ENCODE measurements at regions not wholly inside any gene's neighbourhood (a gene's known extent, or its start where the extent isn't known, plus 50 kb on each side); places are given as distances from the start of the nearest gene placed in this dataset.

DNA sequence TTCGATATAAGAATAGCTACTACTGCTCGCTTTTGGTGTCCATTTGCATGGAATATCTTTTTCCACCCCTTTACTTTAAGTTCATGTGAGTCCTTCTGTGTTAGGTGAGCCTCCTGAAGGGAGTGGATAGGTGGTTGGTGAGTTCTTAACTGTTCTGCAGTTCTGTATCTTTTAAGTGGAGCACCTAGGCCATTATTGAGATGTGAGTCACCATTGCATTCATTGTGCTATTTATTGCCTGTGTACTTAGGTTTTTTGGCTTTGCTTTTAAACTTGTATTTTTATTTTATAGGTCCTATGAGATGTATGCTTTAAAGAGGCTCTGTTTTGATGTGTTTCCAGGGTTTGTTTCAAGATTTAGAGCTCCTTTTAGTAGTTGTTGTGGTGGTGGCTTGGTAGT, 1430.8 kb downstream of the REEP3 start (continued):
- TF ChIP-seq, protein P1, sequence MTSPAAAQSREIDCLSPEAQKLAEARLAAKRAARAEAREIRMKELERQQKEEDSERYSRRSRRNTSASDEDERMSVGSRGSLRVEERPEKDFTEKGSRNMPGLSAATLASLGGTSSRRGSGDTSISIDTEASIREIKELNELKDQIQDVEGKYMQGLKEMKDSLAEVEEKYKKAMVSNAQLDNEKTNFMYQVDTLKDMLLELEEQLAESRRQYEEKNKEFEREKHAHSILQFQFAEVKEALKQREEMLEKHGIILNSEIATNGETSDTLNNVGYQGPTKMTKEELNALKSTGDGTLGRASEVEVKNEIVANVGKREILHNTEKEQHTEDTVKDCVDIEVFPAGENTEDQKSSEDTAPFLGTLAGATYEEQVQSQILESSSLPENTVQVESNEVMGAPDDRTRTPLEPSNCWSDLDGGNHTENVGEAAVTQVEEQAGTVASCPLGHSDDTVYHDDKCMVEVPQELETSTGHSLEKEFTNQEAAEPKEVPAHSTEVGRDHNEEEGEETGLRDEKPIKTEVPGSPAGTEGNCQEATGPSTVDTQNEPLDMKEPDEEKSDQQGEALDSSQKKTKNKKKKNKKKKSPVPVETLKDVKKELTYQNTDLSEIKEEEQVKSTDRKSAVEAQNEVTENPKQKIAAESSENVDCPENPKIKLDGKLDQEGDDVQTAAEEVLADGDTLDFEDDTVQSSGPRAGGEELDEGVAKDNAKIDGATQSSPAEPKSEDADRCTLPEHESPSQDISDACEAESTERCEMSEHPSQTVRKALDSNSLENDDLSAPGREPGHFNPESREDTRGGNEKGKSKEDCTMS (CRISPR knock-in tag; conservative IDR thresholded peaks at IDR 0.05) = no peak

DNA sequence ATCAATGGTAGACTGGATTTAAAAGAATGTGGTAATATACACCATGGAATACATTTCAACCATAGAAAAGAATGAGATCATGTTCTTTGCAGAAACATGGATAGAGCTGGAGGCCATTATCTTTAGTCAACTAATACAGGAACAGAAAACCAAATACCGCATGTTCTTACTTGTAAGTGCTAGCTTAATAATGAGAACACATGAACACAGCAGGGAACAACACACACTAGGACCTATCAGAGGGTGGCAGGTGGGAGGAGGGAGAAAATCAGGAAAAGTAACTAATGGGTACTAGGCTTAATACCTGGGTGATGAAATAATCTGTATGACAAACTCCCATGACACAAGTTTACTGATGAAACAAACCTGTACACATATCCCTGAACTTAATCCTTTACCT, 1435.2 kb downstream of the REEP3 start:
- CTCF ChIA-PET (ENCODE audit: low intra/inter-chr PET ratio, low total read pairs) = no interaction called here
- Histone ChIP-seq H3K36me3 (replicated peaks in 1 of 2; ENCODE audit: control insufficient read depth in 1 of 2, insufficient read depth in 2 of 2, low read length in 2 of 2) (no peaks in the 10 kb centered on the region), H3K79me2 (ENCODE audit: insufficient read depth, low read length) (no peaks in the 10 kb centered on the region), H3K9me3 (ENCODE audit: low read length) (peaks cover 40% of the 10 kb centered on the region), H3K4me3 (replicated peaks in 1 of 3; ENCODE audit: insufficient read depth in 1 of 3, low read depth in 2 of 3, low read length in 3 of 3) (no peak overlapping the region), H3K9ac (ENCODE audit: insufficient read depth, low read depth, low read length) (no peak overlapping the region), H3K4me2 (ENCODE audit: low read depth, low read length) (no peak overlapping the region), H3K27me3 (ENCODE audit: control insufficient read depth in 1 of 2, insufficient read depth in 2 of 2, low read length in 2 of 2) (no peaks in the 10 kb centered on the region; a peak in 1 of 5 replicates), H4K20me1 (ENCODE audit: insufficient read depth, low read length) (no peaks in the 10 kb centered on the region), H3K27ac (ENCODE audit: extremely low read length, insufficient read depth, low read length) (no peak overlapping the region), H3K4me1 (ENCODE audit: insufficient read depth, low read length) (no peaks in the 10 kb centered on the region), H2AFZ (ENCODE audit: low read length) (no peak overlapping the region)
- 0% methylated on average over 1 of the region's 1 CpG for WGBS (ENCODE audit: low lambda C conversion rate)
- in situ Hi-C loops (cut with HindIII; ENCODE audit: extremely low pct_ligation_motif_present, low pct_unique_long_range_greater_than_20kb) (no loop called here), intact Hi-C loops (cut with micrococcal nuclease; ENCODE audit: unreplicated experiment) (no loop called here)
- FAIRE-seq (no peak), DNase-seq (ENCODE audit: low spot score) (no peak), ATAC-seq (no peak)
- no TSS peak for BruUV-seq (replicated peaks)
- POLR2A ChIA-PET = no interaction called here
- TF ChIP-seq NBN (conservative IDR thresholded peaks at IDR 0.05) (no peak), HMGXB3 (CRISPR knock-in tag; IDR thresholded peaks at IDR 0.05; ENCODE audit: borderline replicate concordance) (no peak), ZNF333 (CRISPR knock-in tag; IDR thresholded peaks at IDR 0.05; ENCODE audit: borderline replicate concordance) (no peak), ZNF780A (CRISPR knock-in tag; IDR thresholded peaks at IDR 0.05) (no peak), ATF7 (IDR thresholded peaks at IDR 0.05) (no peak), ATF7 (CRISPR knock-in tag; IDR thresholded peaks at IDR 0.05) (no peak), ZBTB44 (CRISPR knock-in tag; IDR thresholded peaks at IDR 0.05) (no peak), ZNF577 (CRISPR knock-in tag; IDR thresholded peaks at IDR 0.05; ENCODE audit: borderline replicate concordance, low read depth) (no peak), HOXD1 (CRISPR knock-in tag; IDR thresholded peaks at IDR 0.05) (no peak), GLMP (CRISPR knock-in tag; IDR thresholded peaks at IDR 0.05; ENCODE audit: borderline replicate concordance) (no peak), ZNF207 (IDR thresholded peaks at IDR 0.05; ENCODE audit: borderline replicate concordance) (no peak)
- TF ChIP-seq, protein P2, sequence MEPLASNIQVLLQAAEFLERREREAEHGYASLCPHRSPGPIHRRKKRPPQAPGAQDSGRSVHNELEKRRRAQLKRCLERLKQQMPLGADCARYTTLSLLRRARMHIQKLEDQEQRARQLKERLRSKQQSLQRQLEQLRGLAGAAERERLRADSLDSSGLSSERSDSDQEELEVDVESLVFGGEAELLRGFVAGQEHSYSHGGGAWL (CRISPR knock-in tag; IDR thresholded peaks at IDR 0.05) = no peak
- TF ChIP-seq, protein P3, sequence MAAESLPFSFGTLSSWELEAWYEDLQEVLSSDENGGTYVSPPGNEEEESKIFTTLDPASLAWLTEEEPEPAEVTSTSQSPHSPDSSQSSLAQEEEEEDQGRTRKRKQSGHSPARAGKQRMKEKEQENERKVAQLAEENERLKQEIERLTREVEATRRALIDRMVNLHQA (CRISPR knock-in tag; IDR thresholded peaks at IDR 0.05) = no peak

Measured in HepG2 (cell line).